AG08396 (cell line): ENCODE measurements at regions not wholly inside any gene's neighbourhood (a gene's known extent, or its start where the extent isn't known, plus 50 kb on each side); places are given as distances from the start of the nearest gene placed in this dataset.

Source experiments
- DNase-seq: peaks from one replicate; pipeline ENCODE4 v3.0.0; 2012; ENCODE audit warnings: low spot score, mixed read lengths

- no peak for DNase-seq
Observed at GRCh38 chr20:61050336-61050890, 201.6 kb upstream of the CDH4 start.

- DNase-seq, result no peak
Observed at GRCh38 chr20:61052195-61052750, 199.8 kb upstream of the CDH4 start.

DNA sequence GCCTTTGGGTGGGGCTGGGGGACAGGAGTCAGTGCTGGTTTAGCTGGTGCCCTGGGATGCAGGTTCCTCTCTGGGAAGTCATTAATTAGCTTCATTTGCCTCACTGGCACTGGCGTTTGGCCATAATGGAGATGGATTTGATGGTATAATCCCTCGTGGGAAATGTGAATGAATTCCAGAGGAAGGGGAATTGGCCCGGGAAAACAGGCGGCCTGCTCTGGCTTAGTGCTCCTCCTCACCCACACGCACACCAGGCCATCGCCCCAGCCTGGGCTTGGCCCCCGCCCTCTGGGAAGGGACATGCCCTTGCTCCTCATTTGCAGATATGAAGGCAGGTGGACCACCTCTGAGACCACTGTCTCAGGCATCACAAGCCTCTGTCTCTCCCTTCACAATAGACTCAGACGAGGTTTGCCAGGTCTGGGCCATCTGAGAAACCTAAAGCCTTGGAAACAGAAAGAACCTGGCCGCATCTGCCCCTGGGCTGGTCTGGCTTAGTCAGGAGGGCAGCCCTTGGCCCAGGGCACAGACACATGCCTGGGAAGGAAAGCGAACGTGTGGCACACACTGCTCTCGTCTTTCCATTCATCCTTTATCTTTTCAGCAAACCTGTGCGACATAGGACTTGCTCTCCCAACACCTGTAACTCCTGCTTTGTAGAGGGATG is 199.2 kb upstream of the CDH4 start:
- DNase-seq, result no peak

GRCh38 chr20:61053487-61053886 is 198.6 kb upstream of the CDH4 start:
- DNase-seq, result no peak

DNA sequence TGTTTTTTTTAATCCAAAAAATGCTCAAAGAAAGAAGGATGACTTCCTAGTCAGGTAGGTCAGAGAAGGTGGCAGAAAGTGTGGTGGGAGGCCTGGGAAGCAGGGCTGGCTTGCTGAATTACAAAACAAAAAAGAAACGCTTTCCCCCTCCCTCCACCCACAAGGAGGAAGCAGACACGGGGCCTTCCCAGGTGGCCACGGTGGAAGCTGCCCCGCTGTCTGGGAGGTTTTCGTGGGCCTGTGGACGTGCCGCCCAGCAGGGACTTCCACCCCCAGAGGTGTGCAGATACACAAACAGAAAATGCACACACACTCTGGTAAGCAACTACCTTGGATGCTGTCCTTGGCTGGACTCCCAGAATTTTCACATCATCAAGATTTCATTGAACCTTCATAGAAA is 198.2 kb upstream of the CDH4 start:
- DNase-seq, result no peak

DNA sequence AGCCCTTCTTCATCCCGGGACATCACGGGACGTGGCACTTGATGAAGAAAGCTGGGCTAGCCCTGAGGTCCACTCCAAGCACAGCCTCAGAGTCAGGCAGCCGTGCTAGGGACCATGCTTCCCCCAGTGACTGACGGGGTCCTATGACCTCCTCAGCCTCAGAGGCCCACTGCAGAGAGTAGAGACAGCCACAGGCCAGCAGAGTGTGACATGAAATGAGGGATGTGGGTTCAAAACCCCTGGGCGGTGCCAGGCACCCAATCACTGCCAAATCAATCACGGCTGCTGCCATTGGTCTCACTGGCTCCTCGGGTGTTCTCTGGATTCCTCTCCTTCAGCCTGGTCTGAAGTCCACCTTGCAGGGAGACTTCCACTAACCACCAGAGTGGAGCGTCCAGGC is 197.7 kb upstream of the CDH4 start:
- no peak for DNase-seq

DNA sequence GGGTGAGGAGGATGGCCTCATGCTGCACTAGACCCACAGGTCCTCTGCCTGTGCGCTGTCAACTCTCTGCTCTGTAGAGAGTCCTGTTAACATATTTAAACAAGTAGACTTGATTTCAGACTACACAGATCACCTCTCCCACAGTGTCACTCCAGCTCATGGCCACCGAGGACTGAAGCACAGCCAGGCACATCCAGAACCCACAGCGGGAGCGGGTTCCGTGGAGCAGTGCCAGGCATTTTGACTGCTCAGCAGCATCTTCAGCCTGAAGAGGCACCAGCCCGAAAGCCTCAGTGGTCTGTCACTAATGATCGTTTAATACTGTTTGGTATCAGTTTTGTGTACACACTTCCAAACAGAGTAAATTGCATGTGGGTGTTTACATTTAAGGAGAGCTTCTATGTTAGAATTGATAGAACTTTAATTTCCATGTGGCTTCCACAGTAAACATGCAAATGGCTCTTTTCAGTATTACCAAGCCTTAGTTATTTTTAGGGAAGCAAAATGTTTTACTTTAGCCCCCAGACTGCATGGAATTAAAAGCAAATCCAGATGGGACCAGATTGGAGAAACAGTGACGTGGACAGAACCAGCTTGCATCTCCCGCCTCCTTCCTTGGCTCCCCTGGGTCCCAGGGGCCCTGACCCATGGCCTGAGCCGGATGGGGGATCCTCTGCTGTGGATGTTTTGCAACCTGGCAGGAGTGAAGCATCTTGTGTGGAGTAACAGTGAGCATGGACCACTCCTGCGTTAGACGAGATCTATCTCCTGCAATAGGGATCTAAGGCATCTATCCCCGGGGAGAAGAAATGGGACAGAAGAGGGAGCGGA is 196.7 kb upstream of the CDH4 start:
- DNase-seq, result no peak

DNA sequence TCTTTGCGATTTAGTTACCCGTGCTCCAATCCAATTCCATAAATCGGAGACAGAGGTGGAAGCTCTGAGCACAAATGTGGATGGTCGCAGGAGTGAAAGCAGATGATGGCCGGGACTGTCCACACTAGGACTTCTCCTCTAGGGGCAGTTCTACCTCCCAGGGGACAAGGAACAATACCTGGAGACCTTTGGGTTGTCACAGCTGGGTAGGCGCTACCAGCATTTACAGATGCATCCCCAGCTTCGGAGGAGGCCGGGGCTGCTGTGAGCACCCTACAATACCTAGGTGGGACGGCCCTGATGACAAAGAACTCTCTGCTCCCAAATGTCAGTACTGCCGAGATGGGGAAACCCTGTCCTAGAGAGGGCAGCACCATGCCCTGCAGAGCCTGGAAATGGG is 195.9 kb upstream of the CDH4 start:
- no peak for DNase-seq

DNA sequence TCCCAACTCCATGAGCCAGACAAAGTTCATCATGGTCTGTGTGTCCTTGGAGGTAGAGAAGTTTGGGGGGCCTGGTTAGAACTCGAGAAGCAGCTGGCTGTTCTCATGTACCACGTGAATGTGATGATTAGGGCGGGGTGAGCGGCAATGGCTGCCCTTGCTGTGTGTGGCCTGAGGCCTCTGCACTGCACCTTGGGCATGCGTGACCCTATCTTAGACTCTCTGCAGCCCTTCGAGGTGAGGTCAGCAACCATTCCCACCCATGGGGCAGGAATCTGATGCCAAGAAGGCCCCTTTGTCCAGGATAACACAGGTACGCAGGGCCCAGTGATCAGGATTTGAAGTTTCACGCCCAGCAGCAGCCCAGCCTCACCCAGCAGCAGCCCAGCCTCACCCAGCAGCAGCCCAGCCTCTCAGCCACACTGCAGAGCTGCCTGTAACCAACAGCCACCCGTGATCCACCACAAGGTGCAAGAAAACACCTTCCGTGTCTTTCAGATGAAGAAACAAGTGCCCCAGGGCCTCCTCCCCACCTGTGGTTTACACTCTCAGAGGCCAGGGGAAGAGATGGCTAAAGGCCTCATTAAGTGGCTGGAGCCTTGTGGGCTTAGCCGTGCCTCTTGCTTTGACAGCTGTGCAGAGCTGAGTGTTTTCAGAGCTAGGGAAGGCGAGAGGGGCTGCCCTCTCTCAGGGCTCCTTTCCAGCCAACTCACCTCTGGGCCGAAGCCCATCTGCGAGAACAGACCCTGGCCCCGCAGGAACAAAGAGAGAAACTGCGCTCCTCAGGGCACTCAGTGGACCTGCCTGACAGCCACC is 195.2 kb upstream of the CDH4 start:
- no peak for DNase-seq

DNA sequence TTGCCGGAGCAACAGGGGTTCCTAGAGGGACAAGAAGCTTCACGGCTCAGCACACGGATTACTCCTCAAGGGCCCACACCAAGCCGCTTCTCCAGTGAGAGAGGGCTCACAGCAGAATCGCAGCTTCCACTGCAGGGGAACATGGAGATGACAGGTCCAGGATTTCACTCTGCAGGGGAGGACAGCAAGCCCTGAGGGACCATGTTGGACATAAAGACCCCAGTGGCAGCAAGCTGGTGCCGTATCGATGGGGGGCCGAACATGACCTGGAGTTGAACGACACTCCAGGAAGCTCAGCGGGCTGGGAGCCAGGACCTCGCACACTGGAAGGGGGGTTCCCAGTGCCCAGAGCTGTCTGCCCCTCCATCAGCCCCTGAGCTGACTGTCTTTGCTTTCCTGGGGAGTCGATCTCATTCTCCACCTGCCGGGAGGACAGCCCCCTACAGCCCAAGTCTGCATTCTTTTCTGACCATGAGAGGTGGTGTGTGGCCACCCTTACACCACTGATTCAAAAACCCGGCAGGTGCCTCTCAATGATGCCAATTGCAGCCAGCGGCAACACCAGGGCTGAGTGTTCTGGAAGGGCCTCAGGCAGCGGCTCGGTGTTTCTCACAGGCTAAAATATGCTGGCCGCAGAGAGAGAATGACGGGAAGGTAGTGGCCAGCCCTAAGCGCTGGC is 194.5 kb upstream of the CDH4 start:
- no peak for DNase-seq

DNA sequence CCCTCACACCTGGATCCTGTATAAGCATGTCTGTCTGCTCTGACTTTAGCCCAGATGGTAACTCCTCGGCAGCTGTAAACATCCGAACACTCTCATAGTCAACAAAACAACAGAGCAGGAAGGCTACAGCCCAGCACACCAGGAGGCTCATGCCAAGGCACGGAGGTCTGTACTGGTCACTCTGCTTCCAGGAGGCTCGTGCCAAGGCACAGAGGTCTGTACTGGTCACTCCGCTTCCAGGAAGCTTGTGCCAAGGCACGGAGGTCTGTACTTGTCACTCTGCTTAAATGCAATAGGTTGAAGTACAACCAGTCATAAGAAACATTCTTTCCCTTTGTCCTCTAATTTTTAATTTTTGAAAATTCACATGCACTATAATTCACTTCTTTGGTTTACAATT is 190.1 kb upstream of the CDH4 start:
- no peak for DNase-seq

- DNase-seq, result no peak
Observed at GRCh38 chr20:61065853-61066252, 186.2 kb upstream of the CDH4 start.

DNA sequence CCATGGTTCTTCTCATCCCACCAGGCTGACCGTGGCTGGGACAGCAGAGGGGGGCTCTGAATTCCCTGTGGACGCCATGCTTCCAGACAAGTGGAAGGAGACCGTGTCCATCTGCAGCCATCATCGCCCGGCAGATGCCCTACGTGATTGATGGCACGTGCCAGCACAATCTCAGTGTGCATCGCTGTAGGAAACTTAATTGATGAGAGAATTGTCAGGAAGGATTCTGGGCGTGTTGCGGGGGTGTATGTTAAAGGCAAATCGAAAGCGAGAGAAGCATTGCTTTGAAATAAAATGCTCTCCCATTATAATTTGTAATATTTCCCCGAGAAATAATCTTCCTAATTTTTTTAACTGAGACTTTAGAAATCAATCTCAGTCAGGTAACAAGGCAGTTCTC is 185.5 kb upstream of the CDH4 start:
- no peak for DNase-seq

GRCh38 chr20:61067221-61067620 is 184.8 kb upstream of the CDH4 start:
- DNase-seq, result no peak

- no peak for DNase-seq
Observed at GRCh38 chr20:61072398-61072797, 179.7 kb upstream of the CDH4 start.

GRCh38 chr20:61073376-61073775 is 178.7 kb upstream of the CDH4 start:
- DNase-seq, result no peak

- no peak for DNase-seq
Observed at GRCh38 chr20:61082720-61083119, 169.3 kb upstream of the CDH4 start.

DNA sequence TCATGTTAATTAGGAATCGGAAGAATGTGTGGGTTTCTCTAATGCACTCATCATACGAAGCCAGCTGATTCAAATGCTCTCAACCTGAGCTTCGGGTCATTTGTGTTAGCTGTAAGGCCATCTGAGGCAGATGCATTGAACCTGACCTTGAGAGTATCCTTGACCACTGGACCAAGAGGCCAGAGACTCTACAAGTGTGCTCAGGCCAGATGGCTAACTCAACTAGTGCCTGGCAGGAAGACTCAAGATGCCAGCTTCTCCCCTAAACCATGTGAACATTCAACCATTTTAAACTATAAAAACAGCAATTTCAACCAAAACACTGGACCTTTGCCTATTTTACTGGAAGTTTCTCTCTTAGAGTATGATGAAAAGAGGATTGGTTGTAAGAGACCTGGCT is 168.6 kb upstream of the CDH4 start:
- no peak for DNase-seq

- no peak for DNase-seq
Observed at GRCh38 chr20:61086031-61086430, 166.0 kb upstream of the CDH4 start.

GRCh38 chr20:61090541-61090940 is 161.5 kb upstream of the CDH4 start:
- DNase-seq, result no peak

GRCh38 chr20:61092251-61092650 is 159.8 kb upstream of the CDH4 start:
- no peak for DNase-seq

DNA sequence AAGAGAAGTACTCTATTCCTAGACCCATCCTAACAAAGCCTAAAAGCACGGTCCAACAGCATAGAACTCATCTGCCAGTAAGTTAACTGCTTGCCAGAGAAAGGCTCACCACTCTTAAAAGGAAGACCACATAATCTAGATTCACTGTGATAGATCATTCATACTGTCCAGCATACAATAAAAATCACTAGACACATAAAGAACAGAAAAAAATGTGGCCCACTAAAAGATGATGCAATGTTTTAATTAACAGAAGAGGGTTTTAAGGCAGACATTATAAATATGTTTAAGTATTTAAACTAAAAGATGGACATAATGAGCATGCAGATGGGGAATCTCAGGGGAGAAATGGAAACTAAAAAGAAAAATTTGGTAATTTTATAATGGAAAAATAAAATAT is 157.5 kb upstream of the CDH4 start:
- DNase-seq, result no peak
